GM21360 (cell line): ENCODE measurements at regions not wholly inside any gene's neighbourhood (a gene's known extent, or its start where the extent isn't known, plus 50 kb on each side); places are given as distances from the start of the nearest gene placed in this dataset.
A peak's percentile ranks its signal among the peaks of the same experiment; 100 is the strongest.

Experiments
- ATAC-seq: cut with Tn5 transposase; IDR thresholded peaks from one replicate; pipeline ENCODE4 v1.9.1; 2021; ENCODE audit warnings: mild to moderate bottlenecking, moderate library complexity; ENCODE audit not compliant: unreplicated experiment

GRCh38 chr1:105997516-105997915, 1059.0 kb upstream of the PRMT6 start:
- ATAC-seq, result no peak

GRCh38 chr1:106022312-106022902, 1034.1 kb upstream of the PRMT6 start:
- ATAC-seq, result no peak

DNA sequence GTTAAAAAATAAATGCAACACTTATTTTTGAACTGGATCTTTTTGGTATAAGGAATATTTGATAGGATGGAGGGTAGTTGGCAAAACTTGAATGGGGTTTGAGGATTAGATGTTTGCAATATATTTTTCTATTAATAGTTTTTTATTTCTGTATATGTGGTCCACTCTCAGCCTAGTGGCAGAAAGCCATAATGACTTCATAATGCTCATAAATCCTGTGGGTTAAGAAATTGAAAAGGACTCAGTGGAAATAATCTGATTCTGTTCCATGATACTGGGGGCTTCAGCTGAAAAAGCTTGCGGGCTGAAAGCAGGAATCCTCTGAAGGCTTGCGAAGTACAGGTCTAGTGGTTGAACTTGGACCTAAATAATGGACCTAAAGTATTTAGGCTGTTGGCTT, 1028.6 kb upstream of the PRMT6 start:
- no peak for ATAC-seq

GRCh38 chr1:106037526-106037925, 1018.9 kb upstream of the PRMT6 start:
- ATAC-seq, result no peak

DNA sequence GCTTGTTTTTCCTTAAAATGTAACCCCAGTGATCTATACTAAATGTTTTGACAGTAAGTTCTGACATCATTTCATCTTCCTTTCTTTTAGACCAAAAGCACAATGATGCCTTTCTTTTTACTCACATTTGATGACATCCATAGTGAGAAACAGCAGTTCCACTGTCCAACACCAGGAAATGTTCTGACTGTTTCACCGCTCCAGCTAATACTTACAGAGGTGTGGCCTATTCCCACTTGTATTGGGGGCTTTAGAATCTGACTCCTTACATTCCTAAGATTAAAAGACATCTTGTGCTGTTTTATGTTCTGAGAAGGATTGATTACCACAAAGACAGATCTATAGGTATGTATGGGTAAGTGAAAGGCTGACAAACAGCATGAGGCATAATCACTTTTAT, 1018.2 kb upstream of the PRMT6 start:
- ATAC-seq, result no peak

DNA sequence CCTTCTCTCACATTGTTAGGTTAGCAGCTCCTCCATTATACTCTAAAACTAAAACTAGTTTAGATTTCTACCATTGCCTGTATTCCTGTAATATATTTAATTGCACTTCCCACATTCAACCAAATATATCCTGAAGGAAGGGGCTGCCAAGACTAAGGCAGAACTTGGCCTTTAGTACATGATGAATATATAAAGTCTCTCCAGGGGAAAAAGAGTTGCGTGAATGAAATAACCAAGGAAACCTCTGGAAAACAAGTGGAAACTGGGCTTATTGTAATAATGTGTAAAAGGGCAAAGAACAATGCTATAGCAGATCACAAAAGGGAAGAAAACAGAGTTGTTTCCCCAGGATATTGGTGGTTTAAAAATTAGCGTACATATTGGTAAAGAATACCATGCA, 1012.5 kb upstream of the PRMT6 start:
- ATAC-seq, result no peak

GRCh38 chr1:106047210-106047609, 1009.3 kb upstream of the PRMT6 start:
- ATAC-seq, result no peak

- no peak for ATAC-seq
Measured at GRCh38 chr1:106049595-106049994, 1006.9 kb upstream of the PRMT6 start.

DNA sequence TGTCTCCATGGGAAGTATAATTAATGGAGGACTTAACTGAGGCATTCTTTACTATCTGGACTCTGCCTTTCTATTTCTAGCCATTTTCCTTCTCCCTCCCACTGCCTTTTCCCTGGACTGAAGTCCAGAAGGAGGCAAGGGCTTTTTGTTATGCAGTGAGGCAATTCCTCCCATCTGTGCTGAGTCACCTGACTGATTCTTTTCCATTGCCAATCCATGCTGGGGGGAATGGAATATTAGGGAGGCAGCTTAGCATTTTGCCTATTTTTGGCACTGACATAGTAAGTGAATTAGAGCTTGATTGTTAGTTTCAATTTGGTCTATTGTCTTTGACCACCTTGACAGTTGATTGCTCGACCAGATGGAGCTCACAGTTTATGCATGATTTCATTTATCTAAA, 1000.6 kb upstream of the PRMT6 start:
- no peak for ATAC-seq

DNA sequence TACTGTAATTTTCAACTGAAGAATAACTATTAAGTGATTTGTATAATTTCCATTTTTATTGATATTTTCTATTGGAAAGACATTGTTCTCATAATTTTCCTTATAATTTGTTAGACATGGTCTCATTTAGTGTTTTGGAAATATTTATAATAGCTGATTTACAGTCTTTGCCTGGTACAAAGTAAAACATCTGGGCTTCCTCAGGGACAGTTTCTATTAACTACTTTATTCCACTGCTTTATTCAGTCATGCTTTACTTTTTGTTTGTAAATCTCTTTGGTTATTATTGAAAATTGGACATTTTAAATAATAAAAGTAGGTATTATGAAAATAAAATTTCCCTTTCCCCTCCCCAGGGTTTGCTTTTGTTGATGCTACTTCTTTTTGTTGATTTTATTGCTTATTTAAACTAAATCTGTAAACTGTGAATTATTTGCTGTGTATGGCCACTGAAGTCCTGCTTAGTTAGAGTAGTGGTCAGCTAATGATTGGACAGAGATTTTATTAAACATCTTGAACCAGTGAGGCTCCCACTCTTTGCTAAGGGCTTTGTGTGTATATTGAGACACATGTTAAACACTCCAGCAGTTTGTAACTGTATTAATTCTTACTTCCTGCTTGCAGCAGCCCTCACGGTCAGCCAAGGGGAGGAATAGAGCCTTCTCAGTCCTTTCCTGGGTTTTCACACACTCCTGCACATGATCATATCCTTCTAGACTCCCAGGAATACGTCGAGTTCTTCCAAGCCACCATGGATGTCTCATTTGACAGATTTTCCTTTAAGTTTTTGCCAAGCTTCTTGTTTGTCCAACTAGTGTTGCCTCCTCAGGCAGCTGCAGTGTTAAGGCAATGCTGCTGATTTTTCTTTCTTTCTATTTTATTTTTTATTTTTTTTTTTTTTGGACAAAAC, 994.6 kb upstream of the PRMT6 start:
- ATAC-seq, result no peak

GRCh38 chr1:106063510-106063909, 993.0 kb upstream of the PRMT6 start:
- no peak for ATAC-seq

- peak; percentile 95 for ATAC-seq
Measured at GRCh38 chr1:106072909-106073600, 983.4 kb upstream of the PRMT6 start.

- no peak for ATAC-seq
Measured at GRCh38 chr1:106080608-106081325, 975.7 kb upstream of the PRMT6 start.

GRCh38 chr1:106111044-106111443, 945.4 kb upstream of the PRMT6 start:
- no peak for ATAC-seq

GRCh38 chr1:106113851-106114250, 942.6 kb upstream of the PRMT6 start:
- ATAC-seq, result no peak

GRCh38 chr1:106120789-106121188, 935.7 kb upstream of the PRMT6 start:
- no peak for ATAC-seq

DNA sequence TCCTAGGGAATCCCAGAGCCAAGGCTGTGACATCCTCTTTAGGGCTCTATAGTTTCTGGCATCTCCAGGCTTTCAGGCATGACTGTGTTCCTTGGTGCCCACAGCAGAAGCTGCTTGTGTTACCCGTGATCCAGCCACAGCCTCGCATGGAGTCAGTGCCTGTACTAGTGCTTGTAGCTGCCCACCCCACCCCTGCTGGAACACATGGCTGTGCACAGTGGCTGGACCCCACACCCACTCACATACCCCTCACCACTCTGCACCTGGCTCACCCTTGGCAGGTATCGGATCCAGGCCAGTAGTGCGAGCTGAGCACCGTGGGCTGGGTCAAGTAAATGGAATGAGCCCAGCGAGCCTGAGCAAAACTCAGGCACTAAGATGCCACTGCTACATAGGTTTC, 934.7 kb upstream of the PRMT6 start:
- ATAC-seq, result no peak

DNA sequence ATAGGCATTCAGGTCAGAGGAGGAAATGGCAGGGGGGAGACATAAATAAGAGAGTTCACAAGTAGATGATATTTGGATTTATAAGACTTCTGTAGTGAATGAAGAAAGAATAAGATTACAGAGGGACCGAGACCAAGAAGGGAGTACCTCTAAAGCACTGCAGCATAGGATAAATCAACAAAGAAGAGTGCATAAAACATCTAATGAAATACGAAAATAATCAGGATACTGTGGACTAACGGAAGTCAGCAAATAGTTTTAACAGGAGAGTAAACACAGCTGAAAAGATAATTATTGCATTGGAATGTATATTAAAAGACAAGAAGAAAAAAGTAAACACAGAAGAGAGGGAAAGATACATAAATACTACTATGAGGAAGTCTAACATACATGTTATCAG, 921.9 kb upstream of the PRMT6 start:
- no peak for ATAC-seq

DNA sequence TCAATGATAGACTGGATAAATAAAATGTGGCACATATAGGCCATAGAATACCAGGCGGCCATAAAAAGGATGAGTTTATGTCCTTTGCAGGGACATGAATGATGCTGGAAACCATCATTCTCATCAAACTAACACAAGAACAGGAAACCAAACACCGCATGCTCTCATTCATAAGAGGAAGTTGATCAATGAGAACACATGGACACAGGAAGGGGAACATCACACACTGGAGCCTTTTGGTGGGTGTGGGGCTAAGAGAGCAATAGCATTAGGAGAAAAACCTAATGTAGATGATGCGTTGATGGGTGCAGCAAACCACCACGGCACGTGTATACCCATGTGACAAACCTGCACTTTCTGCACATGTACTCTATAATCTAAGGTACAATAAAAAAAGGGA, 883.4 kb upstream of the PRMT6 start:
- ATAC-seq, result no peak

- no peak for ATAC-seq
Measured at GRCh38 chr1:106178791-106179190, 877.7 kb upstream of the PRMT6 start.

DNA sequence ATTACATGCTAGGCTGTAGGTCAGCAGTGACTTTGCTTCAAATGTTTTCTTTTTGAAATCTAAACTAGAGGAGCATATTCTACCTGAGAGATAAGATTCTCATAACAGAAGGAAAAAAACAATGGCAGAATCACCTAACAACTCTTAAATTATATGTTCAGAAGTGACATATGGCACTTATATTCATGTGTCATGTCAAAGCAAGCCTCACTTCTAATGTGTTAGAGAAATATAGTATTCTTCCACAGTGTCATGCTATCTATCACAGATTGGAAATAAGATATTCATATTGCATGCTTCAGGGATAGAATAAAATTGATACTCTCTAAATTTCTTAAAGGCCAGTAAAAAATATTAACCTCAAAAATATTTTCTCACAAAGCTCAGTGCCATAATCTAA, 874.6 kb upstream of the PRMT6 start:
- ATAC-seq, result no peak
